ENCODE measurements at regions not wholly inside any gene's neighbourhood (a gene's known extent, or its start where the extent isn't known, plus 50 kb on each side); places are given as distances from the start of the nearest gene placed in this dataset.
"Not testable (repeated sequence)": the region's sequence is repeated elsewhere in the genome, so short reads cannot be mapped to it uniquely, and the experiment has no call there.

DNA sequence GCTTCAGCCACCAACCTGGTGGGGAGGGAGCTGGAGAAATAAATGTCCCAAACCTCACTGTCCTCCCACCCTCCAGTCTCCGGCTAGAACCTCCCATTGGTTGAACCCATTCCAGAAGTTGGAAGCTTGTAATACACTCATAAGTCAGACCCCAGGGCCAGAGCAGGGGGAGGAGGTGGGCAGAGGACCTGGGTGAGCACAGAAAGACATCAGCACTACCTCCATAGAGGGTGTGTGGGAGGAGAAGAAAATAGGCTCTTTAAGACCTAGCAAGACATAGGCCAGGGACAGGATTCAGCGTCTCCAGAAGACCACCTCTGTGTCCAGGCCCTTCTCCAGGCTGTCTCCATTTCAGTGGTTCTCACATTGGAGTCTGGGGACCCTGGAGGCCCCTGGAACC lies 73.3 kb upstream of the TOP1 start:
- H3K9me3 Mint-ChIP-seq, result peaks cover 7% of the 10 kb centered on the region
- H3K27ac Mint-ChIP-seq, result no peak overlapping the region
- no peak overlapping the region for H3K4me3 Mint-ChIP-seq
- H3K36me3 Mint-ChIP-seq (ENCODE audit: low read depth), result no peaks in the 10 kb centered on the region
- H3K27me3 Mint-ChIP-seq, result no peaks in the 10 kb centered on the region
- peaks cover 23% of the 10 kb centered on the region for H3K4me1 Mint-ChIP-seq (ENCODE audit: low read depth)
- intact Hi-C loops (cut with micrococcal nuclease), result loop anchor here (10.0 kb wide), 1 partner anchor 791 kb away; no protein-coding TSS in a partner anchor

DNA sequence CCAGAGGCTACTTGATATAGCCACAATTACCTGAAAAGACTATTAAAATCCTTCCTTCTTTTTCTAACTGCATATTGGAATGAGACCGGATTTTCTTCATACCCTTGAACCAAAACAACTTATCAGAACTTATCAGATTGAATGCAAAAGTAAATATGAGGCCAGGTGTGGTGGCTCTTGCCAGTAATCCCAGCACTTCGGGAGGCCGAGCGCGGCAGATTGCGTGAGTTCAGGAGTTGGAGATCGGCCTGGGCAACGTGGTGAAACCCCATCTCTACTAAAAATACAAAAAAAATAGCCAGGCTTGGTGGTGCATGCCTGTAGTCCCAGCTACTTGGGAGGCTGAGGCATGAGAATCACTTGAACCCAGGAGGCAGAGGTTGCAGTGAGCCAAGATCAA lies 72.8 kb upstream of the TOP1 start:
- H3K27me3 Mint-ChIP-seq; H3K4me3 Mint-ChIP-seq; H3K36me3 Mint-ChIP-seq (ENCODE audit: low read depth); H3K27ac Mint-ChIP-seq; H3K9me3 Mint-ChIP-seq: not testable (repeated sequence)
- H3K4me1 Mint-ChIP-seq (ENCODE audit: low read depth), result peaks cover 23% of the 10 kb centered on the region
- intact Hi-C loops (cut with micrococcal nuclease), result loop anchor here (10.0 kb wide), 1 partner anchor 791 kb away; no protein-coding TSS in a partner anchor

DNA sequence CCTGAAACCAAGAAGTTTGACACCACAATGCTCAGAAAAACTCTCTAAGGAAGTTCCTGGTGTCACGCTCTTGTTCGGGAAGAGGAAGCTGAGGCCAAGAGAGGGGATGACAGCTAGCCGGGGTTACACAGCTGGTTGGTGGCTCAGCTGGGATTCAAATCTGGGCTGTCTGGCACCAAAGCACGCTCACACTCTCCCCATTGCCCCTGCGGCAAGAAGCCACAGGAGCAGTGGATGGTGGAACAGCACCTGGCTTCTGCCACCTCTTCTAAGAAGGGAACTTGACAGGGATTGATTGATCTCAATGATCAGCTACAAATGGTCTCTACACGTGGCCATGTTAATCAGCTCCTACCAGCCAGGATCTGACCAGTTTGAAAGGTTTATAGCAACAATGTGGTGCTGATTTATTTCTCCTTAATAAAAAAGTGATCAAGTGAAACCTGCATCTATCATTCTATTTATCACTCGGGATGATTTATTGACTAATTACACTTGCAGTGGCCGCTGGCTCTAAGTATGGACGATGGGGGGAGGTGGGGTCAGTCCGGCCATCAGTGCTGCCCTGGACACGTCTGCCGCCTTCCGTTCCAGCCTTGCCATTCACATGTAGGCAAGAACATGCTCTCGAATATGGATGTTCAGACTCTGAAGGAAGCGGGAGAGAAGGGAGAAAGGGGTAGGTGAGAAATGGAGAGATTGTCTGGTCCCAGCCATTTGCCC lies 71.9 kb upstream of the TOP1 start:
- H3K4me3 Mint-ChIP-seq, result peak overlapping the region; percentile 30
- peaks cover 7% of the 10 kb centered on the region for H3K9me3 Mint-ChIP-seq
- H3K36me3 Mint-ChIP-seq (ENCODE audit: low read depth), result no peaks in the 10 kb centered on the region
- peaks cover 30% of the 10 kb centered on the region for H3K4me1 Mint-ChIP-seq (ENCODE audit: low read depth)
- H3K27me3 Mint-ChIP-seq, result no peaks in the 10 kb centered on the region
- H3K27ac Mint-ChIP-seq, result peak overlapping the region; percentile 56
- intact Hi-C loops (cut with micrococcal nuclease), result loop anchor here (10.0 kb wide), 1 partner anchor 792 kb away; no protein-coding TSS in a partner anchor

DNA sequence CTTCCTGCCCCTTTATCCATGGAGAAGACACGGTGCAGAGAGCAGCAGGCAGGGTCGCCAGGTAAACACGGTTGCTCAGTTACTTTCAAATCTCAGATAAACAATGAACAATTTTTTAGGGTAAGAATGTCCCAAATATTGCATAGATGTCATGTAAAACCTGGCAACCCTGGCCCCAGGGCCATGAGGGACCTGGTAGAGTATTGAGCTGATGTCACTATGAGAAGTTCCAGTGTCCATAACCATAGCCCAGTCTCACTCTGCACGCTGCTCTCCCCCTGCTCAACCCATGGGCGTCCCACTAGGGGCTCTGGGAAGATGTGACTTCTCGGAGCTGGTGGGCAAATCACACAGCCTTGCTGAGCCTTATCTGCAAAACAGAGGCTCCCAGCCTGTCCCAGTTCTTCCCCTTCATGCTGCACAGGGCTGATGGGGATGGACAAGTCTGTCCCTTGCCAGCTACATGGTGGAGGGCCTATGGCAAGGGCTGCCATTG lies 71.3 kb upstream of the TOP1 start:
- intact Hi-C loops (cut with micrococcal nuclease), result loop anchor here (10.0 kb wide), 1 partner anchor 793 kb away; no protein-coding TSS in a partner anchor
- H3K9me3 Mint-ChIP-seq, result peaks cover 7% of the 10 kb centered on the region
- no peaks in the 10 kb centered on the region for H3K36me3 Mint-ChIP-seq (ENCODE audit: low read depth)
- peaks cover 37% of the 10 kb centered on the region for H3K4me1 Mint-ChIP-seq (ENCODE audit: low read depth)
- H3K27ac Mint-ChIP-seq, result peak overlapping the region; percentile 56
- H3K4me3 Mint-ChIP-seq, result no peak overlapping the region
- H3K27me3 Mint-ChIP-seq, result peaks cover 3% of the 10 kb centered on the region

DNA sequence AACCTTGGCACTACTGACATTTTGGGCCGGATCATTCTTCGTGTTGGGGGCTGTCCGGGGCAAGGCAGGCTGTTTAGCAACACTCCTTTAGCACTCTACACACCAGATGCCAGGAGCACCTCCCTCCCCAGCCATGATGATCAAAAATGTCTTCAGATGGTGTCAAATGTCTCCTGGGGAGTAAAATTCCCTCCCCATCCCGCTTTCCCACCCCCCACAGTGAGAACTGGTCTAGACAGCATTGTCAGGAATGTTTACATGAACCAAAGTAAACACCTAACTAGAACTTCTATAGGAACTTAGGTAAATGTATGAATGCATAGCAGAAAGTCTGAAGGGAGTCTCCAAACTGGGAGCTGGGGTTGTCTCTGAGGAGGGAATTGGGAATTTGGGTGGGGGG lies 70.0 kb upstream of the TOP1 start:
- Mint-ChIP-seq H3K36me3 (ENCODE audit: low read depth) (no peaks in the 10 kb centered on the region), H3K27ac (no peak overlapping the region), H3K4me1 (ENCODE audit: low read depth) (peaks cover 31% of the 10 kb centered on the region), H3K9me3 (peaks cover 7% of the 10 kb centered on the region), H3K4me3 (no peak overlapping the region), H3K27me3 (peaks cover 3% of the 10 kb centered on the region)
- intact Hi-C loops (cut with micrococcal nuclease), result loop anchor here (10.0 kb wide), 1 partner anchor 794 kb away; no protein-coding TSS in a partner anchor

DNA sequence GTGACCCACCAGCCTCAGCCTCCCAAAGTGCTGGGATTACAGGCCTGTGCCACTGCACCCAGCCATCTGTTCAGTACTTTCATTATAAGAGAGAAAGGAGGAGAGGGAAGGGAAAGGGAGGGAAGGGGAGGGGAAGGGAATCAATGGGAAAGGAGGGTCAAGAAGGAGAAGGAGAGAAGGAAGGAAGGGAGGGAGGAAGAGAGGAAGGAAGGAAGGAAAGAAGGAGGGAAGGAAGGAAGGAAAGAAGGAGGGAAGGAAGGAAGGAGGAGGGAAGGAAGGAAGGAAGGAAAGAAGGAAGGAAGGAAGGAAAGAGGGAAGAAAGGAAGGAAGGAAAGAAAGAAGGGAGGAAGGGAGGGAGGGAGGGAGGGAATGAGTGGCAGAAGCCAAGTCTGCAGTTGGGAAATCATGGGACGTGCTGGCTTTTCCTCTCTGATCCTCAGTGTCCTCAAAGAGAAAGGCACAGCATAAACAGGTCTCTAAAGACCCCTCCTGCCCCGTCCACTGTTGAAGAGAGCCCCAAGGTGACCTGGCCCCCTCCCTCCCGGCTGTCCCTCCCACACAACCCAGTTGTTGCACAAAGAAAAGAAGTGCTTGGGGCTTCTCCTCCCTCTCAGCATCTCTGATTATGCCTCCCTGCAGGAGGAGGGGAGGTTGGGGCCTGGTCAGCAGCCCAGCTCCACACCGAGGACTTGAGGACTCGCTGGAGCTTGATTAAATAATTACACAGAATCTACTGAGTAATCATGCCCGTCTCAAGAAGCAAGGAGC lies 69.1 kb upstream of the TOP1 start:
- Mint-ChIP-seq H3K27ac (no peak overlapping the region), H3K4me3 (no peak overlapping the region), H3K9me3 (no peaks in the 10 kb centered on the region), H3K27me3 (peaks cover 3% of the 10 kb centered on the region), H3K4me1 (ENCODE audit: low read depth) (peaks cover 24% of the 10 kb centered on the region), H3K36me3 (ENCODE audit: low read depth) (no peaks in the 10 kb centered on the region)
- intact Hi-C loops (cut with micrococcal nuclease), result loop anchor here (5.0 to 10.0 kb wide), 4 partner anchors 257 to 1845 kb away; no protein-coding TSS in a partner anchor

DNA sequence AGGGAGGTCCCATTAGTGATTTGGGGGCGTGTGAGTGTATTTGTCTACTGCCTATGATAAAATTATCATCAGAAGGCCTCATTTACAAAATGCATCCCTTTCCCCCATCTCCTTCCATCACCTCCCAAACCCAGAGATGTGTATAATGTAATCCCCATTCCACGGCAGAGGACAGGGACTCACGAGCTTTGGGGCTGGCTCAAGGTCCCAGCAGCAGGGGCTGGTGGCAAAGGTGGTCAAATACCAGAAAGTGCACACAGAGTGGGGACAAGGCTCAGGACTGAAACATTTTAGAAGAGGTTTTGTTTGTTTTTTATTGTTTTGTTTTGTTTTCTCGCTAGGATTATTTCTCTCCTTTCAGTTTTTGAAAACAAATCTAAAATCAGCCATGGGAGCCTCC lies 68.5 kb upstream of the TOP1 start:
- Mint-ChIP-seq H3K9me3 (no peaks in the 10 kb centered on the region), H3K27me3 (peaks cover 3% of the 10 kb centered on the region), H3K27ac (no peak overlapping the region), H3K4me3 (no peak overlapping the region), H3K4me1 (ENCODE audit: low read depth) (peaks cover 24% of the 10 kb centered on the region), H3K36me3 (ENCODE audit: low read depth) (no peaks in the 10 kb centered on the region)
- intact Hi-C loops (cut with micrococcal nuclease), result loop anchor here (5.0 to 10.0 kb wide), 3 partner anchors 258 to 1845 kb away; no protein-coding TSS in a partner anchor

DNA sequence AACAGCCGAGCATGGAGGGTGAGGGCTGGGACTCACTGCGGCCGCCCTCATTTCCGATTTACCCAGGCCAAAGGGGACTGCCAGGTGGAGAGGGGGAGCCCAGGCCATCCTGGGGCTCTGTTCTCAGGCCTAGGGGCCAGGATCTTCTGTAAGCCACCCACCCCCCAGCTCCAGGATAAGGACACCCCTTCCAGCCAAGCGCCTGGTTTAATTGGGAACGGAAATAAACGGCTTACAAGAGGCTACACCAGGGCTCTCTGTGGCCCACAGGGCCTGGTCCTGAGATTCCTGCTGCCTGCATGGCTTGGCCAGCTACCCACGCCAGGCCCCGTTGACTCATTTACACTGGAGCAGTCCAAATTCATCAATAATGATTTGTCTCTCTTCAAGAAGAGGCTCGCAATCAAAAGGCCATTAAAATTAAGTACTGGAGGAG lies 68.1 kb upstream of the TOP1 start:
- no peaks in the 10 kb centered on the region for H3K36me3 Mint-ChIP-seq (ENCODE audit: low read depth)
- peaks cover 3% of the 10 kb centered on the region for H3K27me3 Mint-ChIP-seq
- H3K27ac Mint-ChIP-seq, result no peak overlapping the region
- intact Hi-C loops (cut with micrococcal nuclease), result loop anchor here (5.0 to 10.0 kb wide), 3 partner anchors 258 to 1846 kb away; no protein-coding TSS in a partner anchor
- no peak overlapping the region for H3K4me3 Mint-ChIP-seq
- no peaks in the 10 kb centered on the region for H3K9me3 Mint-ChIP-seq
- H3K4me1 Mint-ChIP-seq (ENCODE audit: low read depth), result peaks cover 24% of the 10 kb centered on the region

DNA sequence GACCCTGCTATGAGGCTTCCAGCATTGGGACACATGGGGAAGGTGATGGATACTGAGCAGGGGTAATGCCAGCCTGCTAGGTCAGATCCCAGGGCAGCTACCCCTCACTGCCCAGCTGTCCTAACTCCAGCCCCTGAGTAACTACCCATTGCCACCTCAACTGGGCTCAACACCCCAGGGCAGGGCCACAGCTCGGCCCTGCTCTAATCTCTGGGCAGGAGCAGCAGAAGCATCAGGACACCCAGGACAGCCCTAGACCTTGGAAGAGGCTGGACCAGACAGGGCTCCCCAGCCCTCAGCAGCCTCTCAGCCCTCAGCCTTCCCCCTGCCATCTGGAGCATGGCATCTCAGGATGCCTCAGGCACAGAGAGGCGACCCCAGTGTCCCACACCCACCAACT lies 67.4 kb upstream of the TOP1 start:
- H3K9me3 Mint-ChIP-seq, result no peaks in the 10 kb centered on the region
- no peaks in the 10 kb centered on the region for H3K36me3 Mint-ChIP-seq (ENCODE audit: low read depth)
- peaks cover 24% of the 10 kb centered on the region for H3K4me1 Mint-ChIP-seq (ENCODE audit: low read depth)
- H3K4me3 Mint-ChIP-seq, result no peak overlapping the region
- H3K27ac Mint-ChIP-seq, result no peak overlapping the region
- peaks cover 3% of the 10 kb centered on the region for H3K27me3 Mint-ChIP-seq
- intact Hi-C loops (cut with micrococcal nuclease), result loop anchor here (5.0 to 10.0 kb wide), 3 partner anchors 259 to 1846 kb away; no protein-coding TSS in a partner anchor

DNA sequence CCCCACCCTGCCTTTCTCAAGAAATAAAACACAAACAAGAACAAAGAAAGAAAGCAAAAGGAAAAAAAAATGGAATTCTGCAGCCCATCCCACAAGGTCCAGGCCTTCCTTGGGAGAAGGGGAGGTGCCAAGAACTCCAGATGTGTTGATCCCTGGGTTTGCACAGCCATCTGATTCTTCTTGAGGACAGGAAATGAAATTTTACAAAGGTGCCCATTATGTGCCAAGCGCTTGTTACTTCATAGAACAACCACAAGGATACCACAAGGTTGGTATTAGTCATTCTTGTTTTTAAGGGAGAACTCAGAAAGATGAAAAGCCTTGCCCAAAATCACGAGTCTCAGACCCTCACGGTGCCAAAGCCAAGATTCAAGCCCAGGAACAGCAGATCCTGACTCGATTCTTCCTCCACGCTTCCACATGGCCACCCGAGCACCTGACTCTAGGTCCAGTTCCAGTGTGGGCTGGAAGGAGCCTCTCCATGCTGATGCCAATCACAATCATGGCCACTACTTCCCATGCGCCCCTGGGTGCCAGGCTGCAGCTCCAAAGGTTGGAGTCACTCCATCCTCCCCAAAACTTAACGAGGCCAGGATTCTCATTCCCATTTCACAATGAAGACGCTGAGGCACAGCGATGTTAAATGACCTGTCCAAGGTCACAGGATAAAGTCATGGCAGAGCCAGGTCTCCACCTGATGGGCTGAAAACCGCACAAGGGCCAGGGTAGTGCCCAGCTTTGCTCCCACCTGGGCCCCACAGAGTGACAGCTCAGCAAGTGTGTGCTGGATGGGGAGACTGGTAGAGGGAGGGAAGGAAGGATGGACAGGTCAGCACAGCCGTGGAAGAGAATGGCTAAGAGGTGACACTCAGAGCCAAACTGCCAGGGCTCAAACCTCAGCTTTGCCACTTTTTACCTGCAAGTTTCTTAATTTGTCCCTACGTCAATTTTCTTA lies 66.7 kb upstream of the TOP1 start:
- Mint-ChIP-seq H3K27me3 (peaks cover 3% of the 10 kb centered on the region), H3K27ac (peak overlapping the region; percentile 45), H3K4me3 (no peak overlapping the region), H3K4me1 (ENCODE audit: low read depth) (peaks cover 18% of the 10 kb centered on the region), H3K36me3 (ENCODE audit: low read depth) (no peaks in the 10 kb centered on the region), H3K9me3 (no peaks in the 10 kb centered on the region)
- intact Hi-C loops (cut with micrococcal nuclease), result loop anchor here (2.0 to 10.0 kb wide), 4 partner anchors 221 to 1847 kb away; no protein-coding TSS in a partner anchor

DNA sequence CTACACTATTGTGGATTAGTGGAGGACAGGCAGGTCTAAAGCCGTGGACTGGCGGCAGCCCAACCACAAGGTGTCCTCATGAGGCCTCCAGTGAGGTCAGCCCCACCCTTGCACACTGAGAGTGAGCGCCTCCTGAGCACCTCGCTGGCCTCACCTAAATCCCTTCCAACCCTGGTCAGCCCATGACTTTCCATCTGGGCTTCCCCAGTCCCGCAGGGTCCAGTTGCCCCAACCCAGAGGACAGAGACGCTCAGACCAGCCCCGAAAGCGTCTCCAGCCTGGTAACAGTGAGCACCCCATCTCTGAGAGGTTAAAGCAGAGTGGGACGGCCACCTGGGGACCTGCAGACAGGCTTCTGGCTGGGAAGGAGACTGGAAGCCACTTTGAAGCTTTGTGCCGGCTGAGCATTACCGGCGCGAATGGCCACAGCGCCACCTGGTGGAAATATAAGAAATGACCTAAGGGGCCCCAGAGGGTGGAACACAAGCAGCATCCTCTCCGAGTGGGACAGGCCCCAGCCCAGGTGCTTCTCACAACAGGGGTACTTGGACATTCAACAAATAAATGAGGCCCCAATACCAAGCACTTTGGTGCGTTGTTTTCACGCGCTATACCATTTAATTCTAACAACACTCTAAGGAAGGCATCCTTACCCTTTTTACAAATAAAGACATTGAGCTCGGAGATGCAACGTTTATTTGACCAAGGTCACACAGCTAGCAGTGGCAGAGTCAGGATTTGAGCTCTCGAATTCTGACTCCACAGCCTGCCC lies 65.7 kb upstream of the TOP1 start:
- H3K36me3 Mint-ChIP-seq (ENCODE audit: low read depth), result no peaks in the 10 kb centered on the region
- H3K9me3 Mint-ChIP-seq, result no peaks in the 10 kb centered on the region
- intact Hi-C loops (cut with micrococcal nuclease), result loop anchor here (2.0 to 10.0 kb wide), 4 partner anchors 222 to 1848 kb away; no protein-coding TSS in a partner anchor
- H3K4me3 Mint-ChIP-seq, result no peak overlapping the region
- no peak overlapping the region for H3K27ac Mint-ChIP-seq
- peaks cover 14% of the 10 kb centered on the region for H3K4me1 Mint-ChIP-seq (ENCODE audit: low read depth)
- H3K27me3 Mint-ChIP-seq, result peaks cover 3% of the 10 kb centered on the region

DNA sequence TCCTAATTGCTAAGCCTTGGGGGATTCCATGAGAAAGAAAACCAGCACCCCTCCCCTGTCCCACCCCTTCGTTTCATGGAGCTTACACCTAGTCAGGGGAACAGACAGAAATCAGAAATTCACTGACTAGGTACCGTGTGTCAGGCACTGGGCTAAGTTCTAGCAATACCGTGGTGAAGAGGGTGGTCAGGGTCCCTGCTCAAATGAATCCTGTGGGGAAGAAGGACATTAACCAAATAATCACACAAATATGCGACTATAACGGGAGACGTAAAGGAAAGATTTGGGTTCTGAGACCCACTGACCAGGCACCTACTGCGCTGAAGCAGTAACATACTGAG lies 65.1 kb upstream of the TOP1 start:
- peaks cover 14% of the 10 kb centered on the region for H3K4me1 Mint-ChIP-seq (ENCODE audit: low read depth)
- no peaks in the 10 kb centered on the region for H3K9me3 Mint-ChIP-seq
- H3K27me3 Mint-ChIP-seq, result peaks cover 3% of the 10 kb centered on the region
- intact Hi-C loops (cut with micrococcal nuclease), result loop anchor here (2.0 to 10.0 kb wide), 4 partner anchors 223 to 1849 kb away; no protein-coding TSS in a partner anchor
- H3K36me3 Mint-ChIP-seq (ENCODE audit: low read depth), result no peaks in the 10 kb centered on the region
- no peak overlapping the region for H3K27ac Mint-ChIP-seq
- no peak overlapping the region for H3K4me3 Mint-ChIP-seq

All from dendritic cell treated with granulocyte-macrophage colony-stimulating factor and Interleukin-4, amounts not matched to agents 40 ng/mL and 50 ng/mL, for 4 days (primary cell).